SU-DHL-6 (cell line): ENCODE measurements at regions not wholly inside any gene's neighbourhood (a gene's known extent, or its start where the extent isn't known, plus 50 kb on each side); places are given as distances from the start of the nearest gene placed in this dataset.

Experiments
- H2AFZ ChIP-seq: fragments of 200-600 bp; sonication (generic); 2 replicates; pipeline ENCODE4 v1.6.1; 2014; ENCODE audit warnings: low read depth, mild to moderate bottlenecking, moderate library complexity, mixed read lengths, antibody characterized with exemption, low read length; ENCODE audit not compliant: severe bottlenecking
- H3F3A ChIP-seq: fragments of 200-600 bp; shearing (Covaris generic); 2 replicates; pipeline ENCODE4 v1.6.0; 2016; ENCODE audit warnings: antibody characterized with exemption, mild to moderate bottlenecking; ENCODE audit not compliant: insufficient read depth
- H3K27ac ChIP-seq: fragments of 200-600 bp; sonication (generic); 2 replicates; pipeline ENCODE4 v1.5.1; 2016; ENCODE audit warnings: low read depth, mild to moderate bottlenecking, low read length, moderate library complexity, mixed read lengths
- H3K27me3 ChIP-seq: fragments of 200-600 bp; sonication (generic), shearing (Covaris generic); 2 replicates; pipeline ENCODE4 v1.6.0; 2014; ENCODE audit warnings: mild to moderate bottlenecking, low read length
- H3K36me3 ChIP-seq: fragments of 200-600 bp; sonication (generic); 2 replicates; pipeline ENCODE4 v1.6.1; 2014; ENCODE audit warnings: mild to moderate bottlenecking, low read length, mixed read lengths
- H3K4me2 ChIP-seq: fragments of 300-600, 200-600 bp; shearing (Covaris generic), sonication (generic); 2 replicates; pipeline ENCODE4 v1.6.0; 2014; ENCODE audit warnings: low read length, low read depth, mild to moderate bottlenecking; ENCODE audit not compliant: poor library complexity, severe bottlenecking
- H3K4me3 ChIP-seq: fragments of 200-600 bp; sonication (generic); 2 replicates; pipeline ENCODE4 v1.5.1; 2014; ENCODE audit warnings: antibody characterized with exemption, low read length, mild to moderate bottlenecking, mixed read lengths; ENCODE audit not compliant: insufficient read depth, poor library complexity, severe bottlenecking
- H3K79me2 ChIP-seq: fragments of 200-600 bp; sonication (generic); 2 replicates; pipeline ENCODE4 v1.6.1; 2014; ENCODE audit warnings: mild to moderate bottlenecking, low read length, moderate library complexity; ENCODE audit not compliant: insufficient read depth
- H3K9ac ChIP-seq: fragments of 200-600 bp; sonication (generic); 2 replicates; pipeline ENCODE4 v1.7.0; 2014; ENCODE audit warnings: mild to moderate bottlenecking, low read length
- H3K9me2 ChIP-seq: fragments of 200-600 bp; sonication (generic); replicated peaks from 2 replicates; pipeline ENCODE4 v1.6.1; 2014; ENCODE audit warnings: low read length; ENCODE audit not compliant: insufficient read depth
- H3K9me3 ChIP-seq: fragments of 200-600 bp; sonication (generic); 2 replicates; pipeline ENCODE4 v1.6.1; 2014; ENCODE audit warnings: low read length, mixed read lengths; ENCODE audit not compliant: insufficient read depth
- H4K20me1 ChIP-seq: fragments of 200-600 bp; sonication (generic); 2 replicates; pipeline ENCODE4 v1.6.1; 2014; ENCODE audit warnings: low read depth, mild to moderate bottlenecking, antibody characterized with exemption, low read length, moderate library complexity, mixed read lengths
- CTCF ChIP-seq: fragments of 200-600 bp; sonication (generic); IDR thresholded peaks from one replicate; pipeline ENCODE4 v1.5.1; 2017; ENCODE audit warnings: antibody characterized with exemption, mild to moderate bottlenecking, low read length, moderate library complexity; ENCODE audit not compliant: insufficient read depth, poor library complexity, severe bottlenecking
- EZH2phosphoT487 ChIP-seq: fragments of 200-600 bp; sonication (generic), shearing (Covaris generic); conservative IDR thresholded peaks from 2 replicates; pipeline ENCODE4 v1.6.1; 2018; ENCODE audit warnings: mild to moderate bottlenecking, antibody characterized with exemption, low read length, moderate library complexity, mixed read lengths

- Histone ChIP-seq H2AFZ (no peak overlapping the region), H3K4me2 (no peak overlapping the region), H3F3A (no peaks in the 10 kb centered on the region), H3K4me3 (no peak overlapping the region), H3K36me3 (no peaks in the 10 kb centered on the region), H3K9me2 (no peaks in the 10 kb centered on the region), H4K20me1 (no peaks in the 10 kb centered on the region), H3K79me2 (no peaks in the 10 kb centered on the region), H3K27me3 (no peaks in the 10 kb centered on the region), H3K9ac (no peak overlapping the region), H3K27ac (no peak overlapping the region), H3K9me3 (no peaks in the 10 kb centered on the region)
- TF ChIP-seq CTCF (no peak), EZH2phosphoT487 (no peak)
Measured at GRCh38 chr11:127411283-127411682, 410.7 kb upstream of the KIRREL3 start.

GRCh38 chr11:127395034-127395433 is 394.5 kb upstream of the KIRREL3 start:
- Histone ChIP-seq H3K9me2 (no peaks in the 10 kb centered on the region), H3K27me3 (no peaks in the 10 kb centered on the region), H3K27ac (no peak overlapping the region), H3K4me3 (no peak overlapping the region), H3K9ac (no peak overlapping the region), H3K36me3 (no peaks in the 10 kb centered on the region), H3K9me3 (no peaks in the 10 kb centered on the region), H3K79me2 (no peaks in the 10 kb centered on the region), H2AFZ (no peak overlapping the region), H3F3A (no peaks in the 10 kb centered on the region), H3K4me2 (no peak overlapping the region), H4K20me1 (no peaks in the 10 kb centered on the region)
- TF ChIP-seq CTCF (no peak), EZH2phosphoT487 (no peak)

GRCh38 chr11:127393460-127393997 is 393.0 kb upstream of the KIRREL3 start:
- no peak overlapping the region for H3K27ac ChIP-seq
- no peaks in the 10 kb centered on the region for H3K9me3 ChIP-seq
- no peak overlapping the region for H3K4me3 ChIP-seq
- H3K4me2 ChIP-seq, result no peak overlapping the region
- H4K20me1 ChIP-seq, result no peaks in the 10 kb centered on the region
- TF ChIP-seq EZH2phosphoT487, result no peak
- no peak for TF ChIP-seq CTCF
- H3K36me3 ChIP-seq, result no peaks in the 10 kb centered on the region
- H3K79me2 ChIP-seq, result no peaks in the 10 kb centered on the region
- no peaks in the 10 kb centered on the region for H3K27me3 ChIP-seq
- H3F3A ChIP-seq, result no peaks in the 10 kb centered on the region
- no peak overlapping the region for H2AFZ ChIP-seq
- H3K9me2 ChIP-seq, result no peaks in the 10 kb centered on the region
- H3K9ac ChIP-seq, result no peak overlapping the region
